H9 (cell line): ENCODE measurements at regions not wholly inside any gene's neighbourhood (a gene's known extent, or its start where the extent isn't known, plus 50 kb on each side); places are given as distances from the start of the nearest gene placed in this dataset.

Experiments
- DNase-seq: peaks from one replicate; pipeline ENCODE4 v3.0.0-alpha.2; 2017
- H2AFZ ChIP-seq: one replicate; pipeline ENCODE4 v1.6.1; 2013; ENCODE audit warnings: mild to moderate bottlenecking, low read length, control low read depth, moderate library complexity
- H2AK5ac ChIP-seq: 2 replicates; pipeline ENCODE4 v1.6.1; 2013; ENCODE audit warnings: low read length, control low read depth, mixed read lengths; ENCODE audit not compliant: insufficient read length
- H2BK120ac ChIP-seq: one replicate; pipeline ENCODE4 v1.6.1; 2013; ENCODE audit warnings: low read depth, mild to moderate bottlenecking, low read length, control low read depth, inconsistent platforms; ENCODE audit not compliant: poor library complexity, severe bottlenecking
- H2BK12ac ChIP-seq: 2 replicates; pipeline ENCODE4 v1.6.1; 2013; ENCODE audit warnings: low read length, control low read depth, mixed read lengths, low read depth; ENCODE audit not compliant: insufficient read length
- H2BK15ac ChIP-seq: 2 replicates; pipeline ENCODE4 v1.6.1; 2013; ENCODE audit warnings: low read depth, low read length, control low read depth
- H2BK20ac ChIP-seq: one replicate; pipeline ENCODE4 v1.6.1; 2013; ENCODE audit warnings: low read depth, mild to moderate bottlenecking, low read length, control low read depth, inconsistent platforms; ENCODE audit not compliant: poor library complexity, severe bottlenecking
- H2BK5ac ChIP-seq: 2 replicates; pipeline ENCODE4 v1.6.1; 2013; ENCODE audit warnings: low read length, control low read depth, mixed read lengths; ENCODE audit not compliant: insufficient read length
- H3K14ac ChIP-seq: 2 replicates; pipeline ENCODE4 v1.6.1; 2013; ENCODE audit warnings: low read length, control low read depth; ENCODE audit not compliant: insufficient read depth
- H3K18ac ChIP-seq: 2 replicates; pipeline ENCODE4 v1.6.1; 2013; ENCODE audit warnings: low read depth, mild to moderate bottlenecking, mixed read lengths, low read length, control low read depth; ENCODE audit not compliant: insufficient read length
- H3K23ac ChIP-seq: 2 replicates; pipeline ENCODE4 v1.6.1; 2013; ENCODE audit warnings: low read length, control low read depth, mixed read lengths, low read depth; ENCODE audit not compliant: insufficient read length
- H3K23me2 ChIP-seq: 2 replicates; pipeline ENCODE4 v1.6.1; 2013; ENCODE audit warnings: low read depth, mild to moderate bottlenecking, mixed read lengths, low read length, control low read depth; ENCODE audit not compliant: insufficient read length, poor library complexity, severe bottlenecking
- H3K27ac ChIP-seq: 2 replicates; pipeline ENCODE4 v1.5.1; 2013; ENCODE audit warnings: low read length, control low read depth, mixed read lengths, low read depth; ENCODE audit not compliant: insufficient read length
- H3K27me3 ChIP-seq: 2 replicates; pipeline ENCODE4 v1.6.1; 2013; ENCODE audit warnings: low read length, control low read depth, inconsistent platforms; ENCODE audit not compliant: insufficient read depth
- H3K4ac ChIP-seq: 2 replicates; pipeline ENCODE4 v1.6.1; 2013; ENCODE audit warnings: low read depth, mild to moderate bottlenecking, control low read depth, inconsistent platforms, low read length, moderate library complexity
- H3K4me1 ChIP-seq: 2 replicates; pipeline ENCODE4 v1.6.1; 2013; ENCODE audit warnings: low read length, control low read depth, inconsistent platforms; ENCODE audit not compliant: insufficient read depth
- H3K4me2 ChIP-seq: 2 replicates; pipeline ENCODE4 v1.6.1; 2013; ENCODE audit warnings: low read length, control low read depth, mixed read lengths; ENCODE audit not compliant: insufficient read length, insufficient read depth
- H3K56ac ChIP-seq: 2 replicates; pipeline ENCODE4 v1.6.1; 2013; ENCODE audit warnings: low read depth, mild to moderate bottlenecking, mixed read lengths, low read length, control low read depth; ENCODE audit not compliant: insufficient read length
- H3K79me1 ChIP-seq: 2 replicates; pipeline ENCODE4 v1.6.1; 2013; ENCODE audit warnings: low read depth, mild to moderate bottlenecking, moderate library complexity, low read length, control low read depth, inconsistent platforms; ENCODE audit not compliant: insufficient read depth, poor library complexity, severe bottlenecking
- H3K79me2 ChIP-seq: 2 replicates; pipeline ENCODE4 v1.6.1; 2013; ENCODE audit warnings: low read length, control low read depth, inconsistent platforms; ENCODE audit not compliant: insufficient read depth
- H3K9ac ChIP-seq: 2 replicates; pipeline ENCODE4 v1.6.1; 2013; ENCODE audit warnings: low read length, control low read depth, mixed read lengths; ENCODE audit not compliant: insufficient read length; ENCODE audit errors: extremely low read depth
- H3K9me3 ChIP-seq: one replicate; pipeline ENCODE4 v1.6.1; 2013; ENCODE audit warnings: low read depth, low read length, inconsistent platforms; ENCODE audit not compliant: control insufficient read depth
- H3T11ph ChIP-seq: one replicate; pipeline ENCODE4 v1.6.1; 2013; ENCODE audit warnings: mild to moderate bottlenecking, low read length, control low read depth, inconsistent platforms
- H4K20me1 ChIP-seq: one replicate; pipeline ENCODE4 v1.6.1; 2013; ENCODE audit not compliant: control insufficient read depth, insufficient read length, insufficient read depth
- H4K5ac ChIP-seq: 2 replicates; pipeline ENCODE4 v1.6.1; 2013; ENCODE audit warnings: low read depth, mild to moderate bottlenecking, mixed read lengths, low read length, control low read depth; ENCODE audit not compliant: insufficient read length
- H4K8ac ChIP-seq: replicated peaks from 2 replicates; pipeline ENCODE4 v1.6.1; 2013; ENCODE audit warnings: low read length, control low read depth, mixed read lengths, low read depth; ENCODE audit not compliant: insufficient read length
- H4K91ac ChIP-seq: 2 replicates; pipeline ENCODE4 v1.6.1; 2013; ENCODE audit warnings: low read depth, mild to moderate bottlenecking, moderate library complexity, mixed read lengths, low read length, control low read depth; ENCODE audit not compliant: insufficient read length
- H3K27ac Mint-ChIP-seq, 3 experiments: 2 replicates in 2 of 3; 3 replicates in 1 of 3; pipeline ENCODE4 v1.8.0; 2020 to 2021; ENCODE audit warnings: mixed read lengths in 3 of 3, mild to moderate bottlenecking in 1 of 3, moderate library complexity in 1 of 3
- H3K27me3 Mint-ChIP-seq: 2 replicates; pipeline ENCODE4 v1.8.0; 2021; ENCODE audit warnings: low read depth, mild to moderate bottlenecking, moderate library complexity, mixed read lengths
- H3K36me3 Mint-ChIP-seq, 3 experiments: 2 replicates in 2 of 3; 3 replicates in 1 of 3; pipeline ENCODE4 v1.8.0; 2020 to 2021; ENCODE audit warnings: low read depth in 3 of 3, mixed read lengths in 3 of 3; ENCODE audit not compliant: insufficient read depth in 1 of 3
- H3K4me1 Mint-ChIP-seq, 2 experiments: 2 replicates each; pipeline ENCODE4 v1.8.0; 2020; ENCODE audit warnings: mixed read lengths in 2 of 2
- H3K4me3 Mint-ChIP-seq, 2 experiments: 2 replicates in 1 of 2; 3 replicates in 1 of 2; pipeline ENCODE4 v1.8.0; 2020 to 2021; ENCODE audit warnings: mild to moderate bottlenecking in 2 of 2, mixed read lengths in 2 of 2, moderate library complexity in 1 of 2
- H3K9me3 Mint-ChIP-seq, 2 experiments: 2 replicates in 1 of 2; 3 replicates in 1 of 2; pipeline ENCODE4 v1.8.0; 2020; ENCODE audit warnings: mild to moderate bottlenecking in 2 of 2, mixed read lengths in 2 of 2, moderate library complexity in 1 of 2
- CTCF ChIP-seq: fragments of 200-600 bp; sonication (generic); conservative IDR thresholded peaks from 3 replicates; pipeline ENCODE4 v1.8.0; 2021; ENCODE audit warnings: antibody characterized with exemption, mild to moderate bottlenecking
- WGBS: extraction: QIAGEN DNeasy Blood & Tissue Kit; methylation state at CpG from one replicate; pipeline ENCODE4 v1.1.7; 2013; ENCODE audit warnings: missing lambda C conversion rate, low lambda C conversion rate, mixed read lengths; ENCODE audit not compliant: insufficient read length; ENCODE audit errors: extremely low coverage; 5-methylcytosine and 5-hydroxymethylcytosine counted together

- H3K9me3 Mint-ChIP-seq = peaks cover 12 to 13% of the 10 kb centered on the region in 2 experiments
- H3K27me3 Mint-ChIP-seq = peaks cover 11% of the 10 kb centered on the region
- TF ChIP-seq CTCF = no peak
These were observed 238.2 kb upstream of the ASIC2 start for GRCh38 chr17:33531311-33531710.

More at GRCh38 chr17:33531311-33531710, 238.2 kb upstream of the ASIC2 start:
- no peak overlapping the region for H4K8ac ChIP-seq
- no peaks in the 10 kb centered on the region for H3K23me2 ChIP-seq
- H3K9me3 ChIP-seq = no peaks in the 10 kb centered on the region
- no peaks in the 10 kb centered on the region for H3K79me2 ChIP-seq
- no peak overlapping the region for H4K91ac ChIP-seq
- H2BK120ac ChIP-seq = no peak overlapping the region
- no peaks in the 10 kb centered on the region for H3K27me3 ChIP-seq
- no peak overlapping the region for H3K23ac ChIP-seq
- H3K56ac ChIP-seq = no peak overlapping the region
- H3K18ac ChIP-seq = no peak overlapping the region
- Mint-ChIP-seq H3K27ac (no peak overlapping the region), H3K4me1 (peaks cover 6 to 13% of the 10 kb centered on the region in 2 experiments), H3K4me3 (no peak overlapping the region), H3K36me3 (peaks cover 0 to 11% (median 9%) of the 10 kb centered on the region in 3 experiments; a peak in 2 of 7 replicates)
- no peak overlapping the region for H3K14ac ChIP-seq
- H4K20me1 ChIP-seq = peaks cover 2% of the 10 kb centered on the region
- no peak overlapping the region for H4K5ac ChIP-seq
- H3K4me1 ChIP-seq = peaks cover 3% of the 10 kb centered on the region
- no peak overlapping the region for H3K9ac ChIP-seq
- WGBS = no CpG with 5 or more reads among the region's 6 CpGs
- no peak for DNase-seq
- H3K79me1 ChIP-seq = no peaks in the 10 kb centered on the region
- no peak overlapping the region for H3T11ph ChIP-seq
- no peak overlapping the region for H2BK20ac ChIP-seq
- H2BK5ac ChIP-seq = no peak overlapping the region
- no peak overlapping the region for H3K27ac ChIP-seq
- no peak overlapping the region for H2BK12ac ChIP-seq
- H3K4ac ChIP-seq = no peak overlapping the region
- H2AFZ ChIP-seq = no peak overlapping the region
- H3K4me2 ChIP-seq = no peak overlapping the region
- no peak overlapping the region for H2AK5ac ChIP-seq
- no peak overlapping the region for H2BK15ac ChIP-seq
